GM21360 (cell line): ENCODE measurements at regions not wholly inside any gene's neighbourhood (a gene's known extent, or its start where the extent isn't known, plus 50 kb on each side); places are given as distances from the start of the nearest gene placed in this dataset.

Experiments used
- ATAC-seq: cut with Tn5 transposase; IDR thresholded peaks from one replicate; pipeline ENCODE4 v1.9.1; 2021; ENCODE audit warnings: mild to moderate bottlenecking, moderate library complexity; ENCODE audit not compliant: unreplicated experiment

DNA sequence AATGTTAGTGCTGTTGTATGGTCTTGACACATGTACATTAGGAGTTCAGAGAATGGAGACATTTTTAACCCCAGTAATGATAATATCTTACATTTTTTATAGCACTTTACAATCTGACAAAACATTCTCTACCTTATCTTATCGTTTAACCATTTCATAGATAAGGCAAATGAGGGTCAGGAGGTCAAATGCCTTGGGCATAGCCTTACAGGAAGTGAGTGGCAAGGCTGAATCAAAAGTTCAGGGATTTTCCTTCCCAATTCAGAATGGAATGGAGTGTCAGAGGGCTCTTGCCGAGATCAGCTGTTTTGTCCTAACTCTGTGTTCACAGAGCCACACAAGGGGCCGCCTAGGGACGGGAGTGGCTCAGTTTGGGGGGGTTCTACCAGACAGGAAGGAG is 57.6 kb upstream of the AK4 start:
- ATAC-seq, result no peak

DNA sequence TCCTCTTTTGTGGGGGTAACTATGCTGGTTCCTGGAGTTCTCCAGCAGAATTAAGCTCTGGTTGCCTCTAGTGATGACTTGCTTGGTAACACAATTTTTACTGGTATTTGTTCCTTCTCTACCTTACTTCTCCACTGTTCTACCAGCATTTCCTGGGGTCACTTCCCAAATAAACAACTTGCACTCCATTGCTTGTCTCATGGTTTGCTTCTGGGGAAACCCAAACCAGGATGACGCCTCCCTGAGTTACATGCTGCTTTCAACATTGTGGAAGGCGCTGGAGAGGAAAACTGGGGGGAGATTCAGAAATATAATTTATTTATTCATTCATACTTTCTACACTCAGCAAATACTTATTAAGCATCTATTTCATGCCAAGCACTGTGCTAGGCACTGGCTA is 55.3 kb upstream of the AK4 start:
- ATAC-seq, result no peak

DNA sequence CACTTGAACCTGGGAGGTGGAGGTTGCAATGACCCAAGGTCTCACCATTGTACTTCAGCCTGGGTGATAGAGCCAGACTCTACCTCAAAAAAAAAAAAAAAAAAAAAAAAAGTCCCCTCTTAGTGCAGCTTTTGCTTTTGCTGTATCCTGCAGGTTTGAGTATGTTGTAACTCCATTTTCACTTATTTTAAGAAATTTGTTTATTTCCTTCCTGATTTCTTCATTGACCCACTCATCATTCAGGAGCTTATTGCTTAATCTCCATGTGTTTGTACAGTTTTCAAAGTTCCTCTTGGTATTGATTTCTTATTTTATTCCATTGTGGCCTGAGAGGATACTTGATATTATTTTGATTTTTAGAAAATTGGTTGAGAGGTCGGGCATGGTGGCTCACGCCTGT is 50.9 kb upstream of the AK4 start:
- no peak for ATAC-seq
